Fibroblast of skin of left quadriceps (primary cell): ENCODE measurements at regions not wholly inside any gene's neighbourhood (a gene's known extent, or its start where the extent isn't known, plus 50 kb on each side); places are given as distances from the start of the nearest gene placed in this dataset.
"Not testable (repeated sequence)": the region's sequence is repeated elsewhere in the genome, so short reads cannot be mapped to it uniquely, and the experiment has no call there.

Experiments
- DNase-seq, 2 experiments: peaks; one replicate each; pipeline ENCODE4 v3.0.0-alpha.2; 2013; ENCODE audit warnings: low read depth in 2 of 2

DNA sequence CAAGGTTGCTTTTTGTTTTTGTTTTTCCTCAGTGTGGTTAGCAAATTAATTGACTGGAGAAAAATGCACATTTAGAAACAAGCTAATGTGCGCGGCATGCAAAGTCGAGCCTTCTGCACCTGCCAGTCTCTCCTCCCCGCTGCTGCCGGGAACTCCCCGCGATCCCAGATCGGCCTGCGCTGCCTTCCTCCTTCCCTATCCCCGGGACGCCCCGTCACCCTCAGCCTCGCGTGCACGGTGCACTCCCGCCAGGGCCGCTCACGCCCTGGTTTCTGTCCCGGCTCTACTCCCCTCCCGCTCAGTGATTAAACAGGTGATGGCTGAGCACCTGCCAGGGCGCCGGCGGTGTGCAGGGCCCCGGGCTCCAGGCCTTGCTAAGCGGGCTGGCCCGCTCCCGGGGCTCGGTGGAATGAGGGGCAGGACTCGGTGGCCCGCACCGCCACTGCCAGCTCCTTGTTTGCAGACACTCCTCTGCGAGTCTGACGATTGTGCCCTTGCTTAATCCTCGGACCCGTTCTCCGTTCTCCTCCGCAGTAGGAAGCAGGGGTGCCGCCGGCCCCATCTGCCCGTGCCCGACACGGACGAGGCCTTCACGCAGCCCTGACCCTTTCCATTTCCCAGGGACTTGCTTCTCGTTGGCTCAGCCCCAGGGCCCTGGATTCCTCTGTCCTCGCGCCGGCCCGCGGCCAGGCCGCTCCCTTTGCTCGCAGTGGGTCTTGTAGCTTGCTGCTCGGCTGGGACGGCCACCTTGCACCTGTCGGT lies 143.4 kb downstream of the TRIML1 start:
- DNase-seq = no peak

DNA sequence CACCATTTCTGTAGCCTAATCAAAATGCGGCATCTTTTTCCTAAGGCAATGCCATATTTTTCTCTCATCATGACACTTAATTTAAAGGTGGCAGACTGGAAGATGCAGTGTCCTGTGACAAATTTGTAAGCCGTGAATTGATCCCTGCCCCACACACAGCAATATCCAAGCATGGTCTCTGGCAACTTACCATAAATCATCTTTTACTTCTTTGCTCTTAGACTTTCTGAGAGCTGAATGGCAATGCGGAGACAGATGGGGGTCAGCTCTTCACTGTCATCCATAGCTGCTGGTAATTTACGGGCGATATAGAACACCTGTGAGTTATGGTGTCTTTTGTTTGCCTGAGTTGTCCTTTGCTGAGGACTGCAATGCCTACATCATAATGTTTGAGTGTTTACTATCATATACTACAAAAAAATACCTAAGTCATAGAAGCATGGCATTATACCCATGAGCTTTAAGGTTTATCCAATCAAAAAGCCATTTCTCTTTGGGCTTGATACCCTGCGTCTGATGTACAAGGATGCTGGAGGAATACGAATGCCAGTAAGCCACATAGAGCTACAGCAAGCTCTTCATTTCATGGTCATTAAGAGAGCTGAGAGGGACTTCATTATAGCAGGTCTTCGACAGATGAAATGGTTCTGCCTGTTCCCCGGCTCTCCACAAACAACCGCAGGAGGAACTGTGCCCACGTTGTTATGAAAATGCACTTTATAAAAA lies 148.1 kb downstream of the TRIML1 start:
- no peak for DNase-seq

DNA sequence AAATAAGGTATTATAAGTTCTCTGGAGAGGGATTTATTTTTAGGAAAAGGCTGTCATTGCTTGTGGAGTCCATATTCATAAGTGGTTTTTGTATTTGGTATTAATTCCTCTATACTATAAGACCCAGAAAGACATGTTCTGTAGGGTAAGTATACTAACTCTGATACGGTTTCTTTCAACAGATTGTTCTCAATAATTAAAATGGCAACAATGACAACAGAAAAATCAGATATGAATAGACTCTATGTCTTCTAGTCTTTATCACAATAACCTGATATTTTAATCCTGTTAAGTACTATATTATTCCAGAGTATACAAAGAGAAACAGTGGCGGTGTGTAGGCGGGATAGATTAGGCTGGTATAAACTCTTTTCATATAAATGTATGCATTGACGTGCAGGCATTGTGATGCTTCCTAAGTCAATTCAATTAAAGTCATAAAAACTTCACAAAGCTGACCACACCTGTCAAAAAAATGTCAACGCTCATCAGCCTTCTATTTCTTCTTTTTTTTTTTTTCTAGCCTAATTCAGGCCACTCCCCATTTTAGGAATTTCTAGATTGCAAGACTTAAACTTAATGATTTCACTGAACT lies 150.4 kb downstream of the TRIML1 start:
- DNase-seq = no peak

- peak; percentile 48 to 50 for DNase-seq
These were observed 156.7 kb downstream of the TRIML1 start for GRCh38 chr4:188295899-188296298.

DNA sequence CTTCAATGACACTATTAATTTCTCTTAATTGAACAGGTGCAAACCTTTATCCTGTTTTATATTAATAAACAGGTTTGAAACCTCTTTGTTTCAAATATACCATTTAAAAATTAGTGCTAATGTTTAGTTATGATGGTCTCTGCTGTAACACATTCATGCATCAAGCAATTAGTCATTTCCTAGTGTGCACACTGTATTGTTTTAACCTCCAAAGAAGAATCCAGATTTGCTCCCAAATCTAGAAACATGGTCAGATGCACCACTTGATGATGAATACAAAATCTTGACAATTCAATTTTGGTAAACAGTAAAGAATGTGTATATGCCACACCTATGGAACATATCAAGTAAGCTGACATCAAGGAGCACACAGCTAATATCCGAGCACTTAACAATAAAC lies 157.1 kb downstream of the TRIML1 start:
- DNase-seq = no peak

- peak; percentile 14 to 17 for DNase-seq
These were observed 158.6 kb downstream of the TRIML1 start for GRCh38 chr4:188297873-188298272.

DNA sequence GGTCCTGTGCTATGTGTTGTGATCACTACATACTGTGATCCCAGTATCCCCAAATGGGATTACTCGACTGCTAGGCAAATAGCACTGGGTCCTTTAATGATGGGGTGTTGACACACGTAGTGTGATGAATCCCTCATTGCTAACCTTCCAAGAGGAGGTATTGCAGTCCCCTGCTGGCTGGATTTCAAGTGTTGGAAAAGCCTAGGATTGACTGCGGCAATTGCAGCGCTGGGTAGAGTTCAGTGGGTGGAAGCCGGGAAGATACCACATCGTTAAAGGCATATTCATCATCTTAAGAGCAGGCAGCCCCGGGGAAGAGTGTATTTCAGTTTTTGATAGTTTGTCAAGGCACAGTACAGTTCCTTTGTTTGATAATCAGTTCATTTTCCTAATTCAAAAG lies 159.9 kb downstream of the TRIML1 start:
- DNase-seq = peak; percentile 11 to 15

DNA sequence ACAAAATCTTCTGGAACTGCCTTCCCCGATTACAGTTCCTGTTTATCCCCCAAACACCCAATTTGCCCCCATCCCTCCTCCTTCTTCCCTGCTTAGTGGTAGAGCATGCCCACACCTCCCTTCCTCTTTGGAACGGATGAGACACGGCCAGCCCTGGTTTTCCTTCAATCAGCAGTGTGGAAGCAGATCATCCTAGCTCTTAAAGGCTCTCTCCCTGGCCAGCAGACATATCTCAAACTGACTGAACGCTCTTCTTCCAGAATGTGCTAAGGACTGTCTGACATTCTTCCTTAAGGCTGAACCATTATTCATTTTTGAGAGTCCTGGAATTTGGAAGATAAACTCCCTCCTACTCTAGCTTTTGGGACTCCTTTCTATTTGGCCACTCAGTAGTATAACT lies 161.1 kb downstream of the TRIML1 start:
- no peak for DNase-seq

DNA sequence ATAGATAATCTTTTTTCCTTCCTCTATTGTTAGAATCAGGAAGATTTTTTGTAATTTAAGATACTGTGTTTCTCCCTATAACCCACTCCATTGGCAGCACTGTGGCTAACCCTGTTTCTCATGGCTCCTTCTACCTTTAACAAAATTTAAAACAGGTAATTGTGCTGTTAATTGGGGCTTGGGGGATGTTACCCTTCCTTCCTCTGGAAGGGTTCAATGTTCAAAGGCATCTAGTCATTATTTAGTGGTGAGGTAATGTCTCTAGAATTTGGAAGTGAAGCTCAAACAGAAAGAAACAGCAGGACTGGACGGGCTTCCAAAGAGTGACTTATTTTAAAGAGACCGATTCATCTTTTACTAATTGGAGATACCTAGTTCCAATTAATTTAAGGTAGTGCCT lies 166.4 kb downstream of the TRIML1 start:
- DNase-seq = no peak

GRCh38 chr4:188307591-188307990 lies 168.3 kb downstream of the TRIML1 start:
- DNase-seq = no peak

DNA sequence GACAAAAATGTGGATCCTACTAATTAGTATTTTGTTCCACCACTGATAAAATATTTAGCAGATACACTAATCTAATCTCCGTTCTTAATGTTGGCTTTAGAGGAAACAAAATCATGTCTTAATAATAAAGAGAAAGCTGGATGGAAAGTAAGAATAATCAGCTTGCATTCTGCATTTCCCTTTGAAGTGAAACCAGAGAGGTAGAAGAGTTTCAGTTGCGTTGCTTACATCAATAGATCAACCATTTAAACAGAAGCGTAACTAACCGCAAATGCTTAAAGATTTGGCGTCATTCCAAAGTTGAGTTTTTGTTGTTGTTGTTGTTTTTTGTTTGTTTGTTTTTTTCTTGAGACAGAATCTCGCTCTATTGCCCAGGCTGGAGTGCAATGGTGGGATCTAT lies 168.9 kb downstream of the TRIML1 start:
- DNase-seq = no peak

- DNase-seq = no peak
These were observed 177.2 kb downstream of the TRIML1 start for GRCh38 chr4:188316391-188316790.

GRCh38 chr4:188328966-188329365 lies 189.7 kb downstream of the TRIML1 start:
- DNase-seq = no peak

GRCh38 chr4:188329521-188329920 lies 190.3 kb downstream of the TRIML1 start:
- no peak for DNase-seq

GRCh38 chr4:188332265-188332664 lies 193.0 kb downstream of the TRIML1 start:
- no peak for DNase-seq

DNA sequence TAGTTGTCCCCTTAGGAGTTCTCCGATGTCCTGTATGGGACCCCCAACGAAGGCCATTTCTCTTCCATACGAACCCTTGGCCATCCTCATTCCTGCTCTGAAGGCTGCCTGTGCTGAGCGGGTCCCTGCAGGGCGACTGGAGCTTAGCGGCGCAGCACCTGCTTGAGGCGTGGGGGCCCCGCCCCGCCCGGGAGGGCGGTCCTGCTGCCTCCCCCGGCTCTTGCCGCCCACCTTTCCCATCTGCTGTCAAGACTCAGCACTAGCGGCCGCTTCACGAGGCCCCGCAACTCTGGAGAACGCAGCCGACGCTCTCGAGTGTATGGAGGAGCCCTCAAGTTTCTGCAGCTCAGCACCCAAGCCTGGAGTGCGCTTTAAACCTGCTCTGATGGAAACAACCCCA lies 197.7 kb downstream of the TRIML1 start:
- DNase-seq = no peak

DNA sequence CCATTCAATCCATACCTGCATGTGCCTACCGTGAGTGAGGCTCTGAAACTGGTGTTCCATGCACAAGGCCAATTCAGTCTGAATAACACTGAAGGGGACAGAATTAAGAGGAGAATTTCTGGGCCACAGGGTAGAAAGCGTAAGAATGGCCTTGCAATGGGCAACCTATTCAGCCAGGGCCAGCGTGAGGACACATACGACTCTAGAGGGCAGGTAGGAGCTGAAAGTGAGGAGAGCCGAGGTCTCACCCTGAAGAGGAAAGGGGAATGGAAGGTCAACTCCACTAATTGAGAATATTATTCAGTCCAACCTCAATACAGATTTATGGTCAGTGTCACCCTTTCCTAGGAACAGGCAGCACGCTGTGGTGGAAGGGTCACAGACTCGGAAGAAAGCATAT lies 202.2 kb downstream of the TRIML1 start:
- DNase-seq = no peak

DNA sequence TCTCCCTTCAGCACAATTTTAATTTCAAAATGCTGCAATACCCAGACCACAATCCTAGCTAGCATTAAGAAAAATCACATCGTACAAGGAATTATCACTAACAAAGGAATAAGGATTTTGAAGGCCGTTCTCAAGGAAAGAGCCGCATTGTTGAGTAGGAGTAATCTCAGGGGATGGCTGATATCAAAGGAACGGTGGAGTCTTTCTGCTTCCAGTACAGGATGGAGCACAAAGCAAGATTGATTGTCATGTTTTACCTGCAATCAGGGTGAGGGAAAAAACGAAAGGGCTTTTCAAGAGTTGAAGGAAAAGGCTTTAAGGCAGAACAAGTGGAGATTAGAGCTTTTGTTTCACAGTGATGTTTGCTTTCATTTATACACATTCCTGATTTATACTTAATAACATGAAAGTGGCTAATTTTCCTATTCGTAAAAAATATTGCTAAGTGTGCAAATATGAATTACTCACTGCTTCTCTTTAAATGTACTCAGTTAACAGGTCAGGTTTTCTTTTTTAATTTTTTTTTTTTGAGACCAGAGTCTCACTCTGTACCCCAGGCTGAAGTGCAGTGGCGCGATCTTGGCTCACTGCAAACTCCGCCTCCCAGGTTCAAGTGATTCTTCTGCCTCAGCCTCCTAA lies 207.0 kb downstream of the TRIML1 start:
- DNase-seq = no peak

GRCh38 chr4:188347339-188347738 lies 208.1 kb downstream of the TRIML1 start:
- DNase-seq = no peak

GRCh38 chr4:188349569-188349968 lies 210.3 kb downstream of the TRIML1 start:
- not testable (repeated sequence) for DNase-seq

GRCh38 chr4:188363196-188363595 lies 224.0 kb downstream of the TRIML1 start:
- no peak for DNase-seq

GRCh38 chr4:188370777-188371176 lies 231.5 kb downstream of the TRIML1 start:
- no peak for DNase-seq
